Stimulated activated CD8-positive, alpha-beta memory T cell treated with anti-CD3 and anti-CD28 coated beads, Interleukin-15, amount 100 ng/mL, for 48 hours (primary cell): ENCODE measurements at regions not wholly inside any gene's neighbourhood (a gene's known extent, or its start where the extent isn't known, plus 50 kb on each side); places are given as distances from the start of the nearest gene placed in this dataset.
"Not testable (repeated sequence)": the region's sequence is repeated elsewhere in the genome, so short reads cannot be mapped to it uniquely, and the experiment has no call there.

Experiments used
- DNase-seq, 2 donors: peaks; one replicate each; pipeline ENCODE4 v3.0.0-alpha.2; 2020; ENCODE audit warnings: low read depth in 2 of 2

DNA sequence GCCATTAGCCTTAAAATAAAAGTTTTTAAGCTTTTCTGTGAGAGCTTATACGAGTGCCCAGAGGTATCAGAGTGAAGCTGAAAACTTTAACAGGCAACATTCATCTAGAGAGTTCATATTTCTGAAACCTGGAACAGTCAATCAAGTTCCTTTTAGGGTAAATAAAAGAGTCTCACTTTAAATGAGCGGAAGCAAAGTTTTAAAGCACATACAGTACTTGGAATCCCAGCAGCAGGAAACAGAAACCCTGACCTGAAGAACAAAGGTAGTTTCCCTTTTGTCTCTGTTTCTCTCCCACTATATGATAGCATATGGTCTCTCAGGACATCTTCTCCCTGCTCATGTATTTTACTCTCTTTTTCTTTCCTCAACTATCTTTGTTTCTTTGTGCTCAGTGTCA is 153.0 kb downstream of the ASB9 start:
- no peak for DNase-seq

DNA sequence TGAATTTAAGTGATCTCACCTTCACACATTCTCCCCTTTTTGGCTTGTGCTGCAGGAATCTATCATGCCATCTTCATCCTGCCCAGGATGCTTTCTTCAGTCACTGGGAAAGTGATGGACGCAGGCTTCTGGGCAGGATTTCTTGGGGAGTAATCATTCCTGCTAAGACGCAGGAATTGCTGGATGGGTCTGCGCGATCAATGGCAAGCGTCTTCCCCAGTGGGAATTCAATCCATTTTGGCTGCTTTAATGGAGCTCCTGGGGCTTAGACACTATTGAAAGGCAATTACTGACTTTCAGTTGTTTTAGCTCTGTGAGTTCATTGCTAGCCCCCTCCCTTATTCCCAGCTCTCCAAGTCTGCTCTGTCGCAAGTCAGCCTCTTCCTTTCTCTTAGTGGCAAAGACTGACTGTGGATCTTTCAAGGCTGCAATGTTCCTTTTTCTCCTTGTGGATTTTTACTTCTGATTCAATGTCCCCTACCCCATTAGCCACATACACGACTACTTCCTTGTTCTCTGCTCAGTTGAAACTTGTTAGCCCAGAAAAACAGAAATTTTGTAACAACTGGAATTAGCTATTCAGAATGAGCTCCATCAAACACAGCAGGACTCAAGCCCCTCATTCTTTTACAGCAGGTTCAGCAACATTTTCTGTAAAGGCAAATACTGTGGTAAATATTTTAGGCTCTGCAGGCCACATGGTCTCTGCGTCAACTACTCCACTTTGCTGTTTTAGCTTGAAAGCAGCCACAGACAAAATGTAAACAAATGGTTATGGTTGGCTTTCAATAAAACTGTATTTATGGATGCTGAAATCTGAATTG is 154.9 kb downstream of the ASB9 start:
- no peak for DNase-seq

DNA sequence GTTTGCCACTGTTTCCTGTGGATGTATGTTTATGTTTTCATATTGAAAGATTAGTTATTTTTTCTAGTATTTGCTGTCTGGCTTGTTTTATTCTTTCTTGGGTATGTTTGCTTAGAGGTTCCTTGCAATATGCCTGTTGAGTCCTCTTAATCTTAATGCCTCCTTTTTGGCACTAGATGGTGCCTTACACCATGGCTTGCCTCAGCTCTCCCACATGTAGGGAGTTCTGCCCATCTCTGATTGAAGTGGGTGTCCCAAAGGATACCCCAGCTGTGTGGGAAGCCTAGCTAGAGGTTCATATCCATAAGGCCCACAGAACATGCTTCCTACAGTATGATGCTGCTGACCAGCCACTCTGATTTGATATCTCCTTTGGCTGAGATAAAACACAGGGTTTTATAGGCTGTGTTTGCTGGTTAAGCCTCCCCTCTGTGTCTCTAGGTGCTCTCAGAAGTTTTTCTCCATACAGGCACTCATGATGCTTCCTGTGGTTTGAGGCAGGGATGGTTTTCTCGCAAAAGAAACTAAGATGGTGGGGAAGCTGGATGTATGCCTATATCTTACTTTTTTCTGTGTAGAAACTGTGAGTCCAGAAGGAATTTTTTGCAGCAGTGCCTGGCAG is 162.4 kb downstream of the ASB9 start:
- no peak for DNase-seq

DNA sequence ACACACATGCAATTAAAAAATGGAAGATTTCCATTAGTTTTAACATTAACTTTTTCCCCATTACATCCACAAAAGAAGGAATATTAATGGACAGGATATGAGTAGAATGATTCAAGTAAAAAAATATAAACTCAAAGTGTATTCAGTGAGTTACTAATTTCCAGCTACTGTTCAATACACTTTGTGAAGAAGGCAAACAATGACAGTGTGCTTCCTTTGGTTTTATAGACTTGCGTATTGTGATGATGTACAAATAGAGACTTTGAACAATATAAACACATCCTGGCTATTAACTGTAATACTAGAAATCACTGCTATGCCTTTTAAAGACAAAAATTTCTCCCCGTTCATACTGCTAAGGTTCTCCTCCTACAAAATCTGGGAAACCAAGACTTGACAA is 171.4 kb downstream of the ASB9 start:
- DNase-seq: no peak

DNA sequence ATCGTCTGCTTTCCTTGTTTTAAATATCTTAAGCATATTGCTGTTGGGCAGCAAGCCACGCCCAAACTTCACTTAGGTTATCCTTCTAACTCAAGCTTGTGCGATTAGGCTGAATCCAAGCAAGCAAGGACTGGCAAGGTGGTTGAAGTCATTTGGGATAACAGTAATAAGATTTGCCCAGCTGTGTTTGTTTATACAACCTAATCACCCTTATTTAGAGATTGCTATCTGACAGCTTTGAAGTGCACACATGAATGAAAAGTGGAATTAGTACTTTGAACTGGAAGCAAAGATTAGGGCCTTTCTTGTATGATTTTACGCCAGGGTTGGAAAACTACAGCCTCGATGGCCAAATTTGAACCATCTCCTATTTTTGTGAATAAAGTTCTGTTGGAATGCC is 182.1 kb downstream of the ASB9 start:
- no peak for DNase-seq

DNA sequence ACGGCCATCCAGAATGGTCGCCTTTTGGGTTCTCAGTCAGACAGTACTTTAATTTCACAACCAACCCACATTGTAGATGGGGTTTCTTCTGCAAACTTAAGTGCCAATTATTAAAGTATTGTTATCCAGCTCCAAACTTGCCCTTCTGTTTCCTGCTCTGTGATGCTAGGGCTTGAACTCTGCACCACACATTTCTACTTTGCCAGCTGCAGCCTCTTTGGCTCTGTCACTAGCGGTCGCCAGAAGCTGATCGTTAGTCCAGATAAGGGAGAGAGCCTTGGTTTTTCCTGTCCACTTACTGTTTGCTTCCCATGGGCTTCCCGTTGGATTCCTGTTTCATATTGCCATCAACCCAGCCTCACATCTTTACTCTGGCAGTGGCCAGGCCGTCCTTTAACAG is 196.6 kb downstream of the ASB9 start:
- DNase-seq: no peak

DNA sequence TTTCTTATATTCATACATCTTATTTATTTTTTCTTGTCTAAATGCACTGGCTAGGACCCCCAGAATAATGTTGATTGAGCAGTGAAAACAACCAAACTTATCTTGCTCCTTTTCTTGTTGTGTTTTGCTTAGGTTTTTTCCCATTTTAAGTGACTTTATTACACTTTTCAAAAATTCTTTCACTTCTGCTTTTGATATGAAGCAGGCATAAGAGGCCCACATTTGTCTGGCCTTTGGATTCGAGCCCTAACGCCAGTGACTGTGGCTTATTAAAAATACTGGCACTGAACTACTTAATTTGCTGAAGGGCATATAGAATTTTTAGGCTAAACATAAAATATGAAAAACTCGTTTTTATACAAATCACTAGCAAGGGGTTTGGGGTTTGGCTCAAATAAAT is 197.0 kb downstream of the ASB9 start:
- DNase-seq: no peak

DNA sequence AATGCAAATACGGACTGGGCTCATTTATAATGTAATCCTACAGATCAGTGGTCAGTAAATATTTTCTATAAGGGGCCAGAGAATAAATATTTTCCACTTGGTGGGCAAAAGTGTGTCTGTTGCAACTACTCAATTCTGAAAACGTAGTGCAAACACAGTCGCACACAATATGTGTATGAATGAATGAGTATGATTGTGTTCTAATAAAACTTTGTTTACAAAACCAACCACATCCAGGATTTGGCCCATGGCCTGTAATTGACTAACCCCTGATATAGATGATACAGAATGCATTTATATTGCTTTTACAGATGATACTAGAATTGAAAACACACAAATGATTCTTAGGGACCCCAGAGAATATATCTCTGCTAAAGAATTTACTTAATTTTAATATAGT is 197.6 kb downstream of the ASB9 start:
- no peak for DNase-seq

DNA sequence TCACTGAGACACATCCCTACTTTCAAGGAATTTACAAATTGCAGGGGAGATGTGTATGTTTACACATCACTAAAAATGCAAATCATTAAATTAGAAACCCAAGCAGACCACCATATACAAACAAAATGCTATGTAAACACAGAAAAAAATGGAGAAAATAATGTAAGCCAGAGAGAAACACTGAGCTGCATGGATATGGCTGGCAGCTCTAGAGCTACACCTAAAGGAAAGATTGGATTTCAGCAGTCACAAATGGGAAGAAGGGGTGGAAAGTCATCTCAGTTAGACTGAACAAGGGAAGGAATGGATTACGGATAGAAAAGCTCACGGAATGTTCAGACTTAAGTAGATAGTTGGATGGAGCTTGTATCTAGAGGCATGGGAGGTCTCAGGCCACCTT is 186.3 kb downstream of the MOSPD2 start:
- DNase-seq: no peak

DNA sequence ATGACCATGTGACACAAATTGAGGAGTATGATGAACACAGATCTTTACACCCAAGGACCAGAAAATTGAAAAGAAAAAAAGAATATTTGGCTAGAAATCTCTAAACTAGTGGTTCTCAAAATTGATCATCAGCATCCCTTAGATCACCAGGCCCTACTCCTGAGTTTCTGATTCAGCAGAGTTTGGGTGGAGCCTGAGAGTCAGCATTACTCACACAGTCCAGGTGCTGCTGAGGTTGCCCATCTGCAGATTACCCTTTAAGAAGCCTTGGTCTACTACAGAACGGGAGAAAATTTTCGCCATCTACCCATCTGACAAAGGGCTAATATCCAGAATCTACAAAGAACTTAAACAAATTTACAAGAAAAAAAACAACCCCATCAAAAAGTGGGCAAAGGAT is 182.8 kb downstream of the MOSPD2 start:
- DNase-seq: no peak

DNA sequence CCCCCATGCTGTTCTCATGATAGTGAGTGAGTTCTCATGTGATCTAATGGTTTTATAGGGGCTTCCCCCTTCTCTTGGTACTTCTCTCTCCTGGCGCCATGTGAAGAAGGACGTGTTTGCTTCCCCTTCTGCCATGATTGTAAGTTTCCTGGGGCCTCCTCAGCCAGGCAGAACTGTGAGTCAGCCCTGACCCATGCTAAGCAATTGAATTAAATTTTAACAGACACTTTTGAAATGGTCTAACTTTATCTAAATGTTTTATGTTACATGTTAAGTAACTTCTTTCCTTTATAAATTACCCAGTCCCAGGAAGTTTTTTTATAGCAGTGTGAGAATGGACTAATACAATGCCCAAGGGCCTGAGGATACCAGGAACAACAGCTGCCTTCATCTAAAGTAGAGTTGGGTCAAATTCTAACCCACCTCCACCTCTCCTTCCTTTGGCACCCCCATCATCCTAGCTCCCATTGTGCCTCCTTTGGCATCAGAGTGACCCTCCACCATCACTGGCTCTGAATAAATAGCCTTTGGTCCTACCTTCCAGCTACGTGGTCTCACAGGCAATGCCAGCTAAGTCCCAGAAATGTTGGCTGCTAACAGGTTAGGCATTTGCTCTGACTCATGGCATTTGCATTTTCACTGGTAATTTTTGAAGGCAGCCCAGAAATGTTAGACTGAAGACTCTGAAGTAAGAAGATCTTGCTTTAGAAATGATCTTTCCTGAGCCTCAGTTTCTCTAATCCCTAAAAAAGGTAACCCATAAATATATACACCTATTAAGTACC is 182.1 kb downstream of the MOSPD2 start:
- DNase-seq: no peak

DNA sequence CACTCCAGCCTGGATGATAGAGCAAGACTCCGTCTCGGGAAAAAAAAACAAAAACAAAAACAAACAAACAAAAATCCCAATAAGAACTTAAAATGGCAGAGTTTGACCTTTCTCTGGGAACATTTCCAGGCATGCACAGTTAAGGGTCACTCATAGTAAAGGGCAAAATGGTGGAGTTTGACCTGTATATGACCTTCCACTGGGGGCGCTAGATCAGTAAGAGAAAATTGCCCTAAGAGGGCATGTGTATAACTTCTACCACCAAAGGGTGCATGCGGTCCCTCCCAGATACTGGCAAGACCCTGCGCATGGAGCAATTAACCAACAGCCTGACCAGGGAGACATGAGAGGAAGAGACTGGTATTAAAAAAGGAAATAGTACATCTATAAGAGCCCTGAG is 177.2 kb downstream of the MOSPD2 start:
- no peak for DNase-seq

DNA sequence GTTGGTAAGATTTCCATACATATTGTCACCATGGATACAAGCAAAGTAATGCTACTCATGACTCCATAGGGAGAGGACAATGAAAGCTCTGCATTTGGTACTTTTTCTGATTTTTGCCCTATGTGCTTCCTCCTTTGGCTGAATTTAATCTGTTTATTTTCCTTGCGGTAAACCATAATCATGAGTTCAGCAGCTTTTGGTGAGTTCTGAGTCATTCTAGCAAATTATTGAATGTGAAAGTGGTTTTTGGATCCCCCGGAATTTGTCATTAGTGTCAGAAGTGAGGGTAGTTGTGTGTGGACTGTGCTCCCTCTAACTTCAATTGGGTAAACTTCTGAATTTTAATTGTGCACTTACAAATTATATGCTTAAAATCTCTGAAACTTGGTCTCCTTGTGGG is 170.3 kb downstream of the MOSPD2 start:
- no peak for DNase-seq

DNA sequence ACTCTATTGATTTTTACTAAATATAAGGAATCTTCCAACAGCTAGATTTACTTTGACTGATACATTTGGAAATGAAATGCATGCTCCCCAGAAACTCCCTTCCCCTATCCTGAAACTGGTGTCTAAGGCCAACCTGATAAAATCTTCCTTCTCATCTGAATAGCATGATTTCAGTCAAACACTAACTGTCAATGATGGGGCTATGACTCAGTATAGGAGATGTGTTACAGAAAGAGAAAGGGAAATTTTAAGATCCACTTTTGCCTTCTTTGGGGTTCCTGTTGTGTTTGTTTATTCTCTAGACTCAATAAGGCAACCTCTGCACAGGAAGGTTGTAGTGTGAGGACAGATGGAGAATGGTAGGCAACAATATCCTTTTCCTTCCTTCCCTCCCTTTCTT is 160.7 kb downstream of the MOSPD2 start:
- no peak for DNase-seq

DNA sequence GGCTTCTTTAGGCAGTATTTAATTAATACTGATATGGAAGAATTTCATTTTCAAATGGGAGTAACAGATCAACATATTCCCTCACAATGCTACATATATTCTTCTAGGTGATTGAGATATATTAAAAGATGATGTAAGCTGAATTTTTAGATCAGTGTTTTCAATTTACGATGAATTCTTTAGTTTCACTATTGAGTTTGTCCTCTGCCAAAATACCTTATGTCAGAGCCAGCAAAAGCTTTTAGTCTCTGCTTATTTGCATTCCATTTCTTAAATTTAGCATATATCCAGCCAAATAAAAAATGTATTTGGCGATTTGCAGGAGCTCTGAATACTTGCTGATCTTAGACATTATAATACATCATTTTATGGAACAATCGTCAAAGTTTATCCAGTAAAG is 144.3 kb downstream of the MOSPD2 start:
- no peak for DNase-seq

DNA sequence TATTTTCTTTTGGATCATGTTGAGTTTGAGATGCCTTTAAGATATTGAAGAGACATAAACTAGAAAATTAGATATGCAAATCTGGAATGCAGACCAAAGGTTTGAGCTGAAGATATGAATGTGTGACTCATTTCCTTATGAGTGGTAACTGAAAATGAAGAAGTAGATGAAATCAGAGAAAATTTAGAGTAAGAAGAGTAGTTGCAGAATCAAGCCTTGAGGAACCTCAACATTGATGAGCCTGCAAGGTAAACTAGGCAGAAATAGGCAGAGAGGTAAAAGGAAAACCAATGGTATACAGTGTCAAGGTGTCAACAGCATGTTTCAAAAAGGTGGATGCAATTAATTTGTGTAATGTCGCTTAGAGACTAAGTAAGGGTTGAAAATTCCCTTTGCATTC is 142.8 kb downstream of the MOSPD2 start:
- DNase-seq: no peak

DNA sequence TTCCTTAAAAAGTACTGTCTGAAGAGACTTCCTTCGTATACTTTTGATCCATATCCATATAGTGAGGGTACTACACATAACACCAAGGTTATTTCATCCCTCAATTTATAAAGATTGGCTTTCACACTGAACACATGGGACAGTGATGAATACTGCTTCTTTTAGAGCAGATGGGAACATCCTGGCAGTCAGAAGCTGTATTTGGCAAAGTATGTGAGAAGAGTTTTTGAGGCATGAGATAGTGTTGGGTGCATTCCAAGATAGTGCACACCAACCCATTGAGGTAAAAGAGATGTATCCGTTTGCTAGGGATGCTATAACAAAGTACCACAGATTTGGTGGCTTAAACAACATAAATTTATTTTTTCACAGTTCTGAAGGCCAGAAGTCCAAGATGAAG is 141.1 kb downstream of the MOSPD2 start:
- DNase-seq: no peak

DNA sequence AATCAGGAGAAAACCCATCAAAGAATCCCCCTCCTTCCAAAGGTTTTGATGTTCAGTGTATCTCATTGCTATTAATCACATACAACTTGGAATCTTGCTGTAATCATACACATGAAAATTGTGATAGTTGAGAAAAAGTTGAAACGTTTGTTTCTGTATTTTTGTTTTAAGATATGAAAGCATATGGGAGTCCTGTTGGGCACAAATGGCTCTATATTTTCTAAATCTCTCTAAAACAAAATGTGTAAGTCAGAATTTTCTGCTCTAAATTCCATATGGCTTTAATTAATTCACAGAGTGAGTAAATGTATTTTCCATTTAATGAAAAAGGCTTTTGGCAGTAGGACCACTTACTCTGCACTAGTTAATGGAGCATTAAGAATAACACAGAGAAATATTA is 140.2 kb downstream of the MOSPD2 start:
- no peak for DNase-seq

DNA sequence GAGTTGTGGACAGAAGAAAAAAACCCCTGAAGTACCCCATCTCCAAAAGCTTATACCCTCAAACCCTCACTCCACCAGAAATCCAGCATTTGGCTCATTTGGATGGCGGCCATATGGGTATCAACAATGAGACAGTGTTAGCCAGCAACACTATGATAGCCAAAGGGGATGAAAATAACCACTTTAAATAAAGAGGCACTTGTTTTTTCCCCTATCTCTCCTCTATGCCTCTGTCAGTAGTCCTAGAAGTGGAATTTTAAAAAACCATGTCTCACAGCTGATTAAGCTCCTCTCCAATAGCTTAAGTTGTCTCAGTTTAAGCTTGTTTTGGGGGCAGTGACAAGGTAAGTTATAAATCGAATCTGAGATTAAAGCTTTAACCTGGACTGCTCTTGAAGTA is 124.0 kb downstream of the MOSPD2 start:
- DNase-seq: no peak

DNA sequence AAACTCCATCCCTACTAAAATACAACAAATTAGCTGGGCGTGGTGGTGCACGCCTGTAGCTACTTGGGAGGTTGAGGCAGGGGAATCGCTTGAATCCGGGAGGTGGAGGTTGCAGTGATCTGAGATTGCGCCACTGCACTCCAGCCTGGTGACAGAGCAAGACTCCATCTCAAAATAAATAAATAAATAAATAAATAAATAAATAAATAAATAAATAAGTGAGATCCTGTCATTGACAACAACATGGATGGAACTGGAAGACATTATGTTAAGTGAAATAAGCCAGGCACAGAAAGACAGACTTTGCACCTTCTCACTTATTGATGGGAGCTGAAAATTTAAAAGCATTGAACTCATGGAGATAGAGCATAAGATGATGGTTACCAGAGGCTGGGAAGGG is 111.2 kb downstream of the MOSPD2 start:
- DNase-seq: not testable (repeated sequence)
